ENCODE measurements at regions not wholly inside any gene's neighbourhood (a gene's known extent, or its start where the extent isn't known, plus 50 kb on each side); places are given as distances from the start of the nearest gene placed in this dataset.

GRCh38 chr2:84276590-84277255, 182.4 kb downstream of the SUCLG1 start:
- no peak for TF ChIP-seq CTCF (tag by site-specific recombination; IDR thresholded peaks at IDR 0.05)
- no peak for TF ChIP-seq ZNF510 (tag by site-specific recombination; IDR thresholded peaks at IDR 0.05; ENCODE audit: insufficient replicate concordance)
- no peak for TF ChIP-seq PRDM10 (tag by site-specific recombination; IDR thresholded peaks at IDR 0.05)
- no peak for TF ChIP-seq REST (tag by site-specific recombination; IDR thresholded peaks at IDR 0.05)
- TF ChIP-seq GLI4 (tag by site-specific recombination; IDR thresholded peaks at IDR 0.05), result no peak
- TF ChIP-seq PBX3 (CRISPR knock-in tag; IDR thresholded peaks at IDR 0.05), result no peak
- no peak for TF ChIP-seq ZNF707 (tag by site-specific recombination; IDR thresholded peaks at IDR 0.05)
- TF ChIP-seq ZNF585B (tag by site-specific recombination; IDR thresholded peaks at IDR 0.05), result no peak
- no peak for TF ChIP-seq ZFP41 (tag by site-specific recombination; IDR thresholded peaks at IDR 0.05; ENCODE audit: borderline replicate concordance)
- TF ChIP-seq ZNF629 (tag by site-specific recombination; IDR thresholded peaks at IDR 0.05), result no peak
- TF ChIP-seq BCL11B (tag by site-specific recombination; IDR thresholded peaks at IDR 0.05; ENCODE audit: low read depth), result no peak
- TF ChIP-seq ZBTB21 (tag by site-specific recombination; IDR thresholded peaks at IDR 0.05), result no peak
- no peak for TF ChIP-seq ZNF473 (tag by site-specific recombination; IDR thresholded peaks at IDR 0.05)
- no peak for TF ChIP-seq ZBTB8A (tag by site-specific recombination; IDR thresholded peaks at IDR 0.05)

Measured in HEK293 (cell line).